ENCODE measurements at regions not wholly inside any gene's neighbourhood (a gene's known extent, or its start where the extent isn't known, plus 50 kb on each side); places are given as distances from the start of the nearest gene placed in this dataset.

DNA sequence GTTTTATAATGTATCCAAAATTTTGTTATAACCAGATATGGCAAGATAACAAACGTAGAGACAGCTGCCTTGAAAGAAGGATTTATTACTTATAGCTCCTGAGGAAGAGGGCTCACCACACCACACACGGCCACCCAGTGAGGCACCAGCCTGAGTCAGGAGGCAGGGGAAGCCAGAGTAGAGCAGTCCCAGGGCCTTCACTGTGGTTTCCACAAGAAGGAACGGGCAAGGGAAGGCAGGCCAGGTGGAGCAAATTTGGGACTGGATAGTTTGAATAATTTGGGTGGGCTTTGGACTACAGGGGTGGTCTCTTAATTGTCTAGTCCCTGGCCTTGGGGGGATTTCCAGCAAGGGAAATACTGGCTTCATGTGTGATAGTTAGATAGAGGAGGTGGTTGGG lies 72.5 kb downstream of the RRAGC start:
- no peak overlapping the region for H3K9ac ChIP-seq (ENCODE audit: low read length)
- no peaks in the 10 kb centered on the region for H3K79me2 ChIP-seq (ENCODE audit: insufficient read depth, low read length)
- H3K9me2 ChIP-seq (ENCODE audit: insufficient read depth): no peaks in the 10 kb centered on the region
- no peaks in the 10 kb centered on the region for H3K9me3 ChIP-seq (ENCODE audit: control insufficient read depth in 1 of 2, insufficient read depth in 1 of 2, low read depth in 1 of 2, low read length in 2 of 2)
- RAD21 ChIA-PET (ENCODE audit: low non-redundant PET in 1 of 2, low total read pairs in 2 of 2, uncharacterized antibody in 2 of 2, unreplicated experiment in 2 of 2): no interaction called here
- no peaks in the 10 kb centered on the region for H4K20me1 ChIP-seq (ENCODE audit: insufficient read depth)
- peaks cover 25 to 26% of the 10 kb centered on the region in 2 experiments for H3K4me1 ChIP-seq (ENCODE audit: control insufficient read depth in 1 of 2, insufficient read depth in 2 of 2, low read length in 2 of 2)
- no TSS peak for BruUV-seq (replicated peaks)
- H3K4me3 ChIP-seq (replicated peaks in 1 of 2; ENCODE audit: low read depth in 1 of 2, low read length in 2 of 2): no peak overlapping the region
- peaks cover 6% of the 10 kb centered on the region; the same call in 1 of the 2 replicates for H3K27me3 ChIP-seq (ENCODE audit: insufficient read depth, low read length)
- intact Hi-C loops (cut with micrococcal nuclease): no loop called here
- H3K4me2 ChIP-seq (ENCODE audit: low read length): peak overlapping the region; percentile 31; the same call in 1 of the 2 replicates
- CTCF ChIA-PET: no interaction called here
- POLR2A ChIA-PET: no interaction called here
- H3K27ac ChIP-seq (ENCODE audit: low read depth, low read length): no peak overlapping the region
- H3K36me3 ChIP-seq (ENCODE audit: control insufficient read depth in 1 of 2, insufficient read depth in 2 of 2, low read length in 2 of 2): no peaks in the 10 kb centered on the region
- DNase-seq (ENCODE audit: low read depth, low spot score) (no peak), ATAC-seq (0 out of 2 replicates have a peak, but pooled peaks have one; percentile 24)
- no peak overlapping the region for H2AFZ ChIP-seq (ENCODE audit: low read depth, low read length, poor library complexity, severe bottlenecking)
- TF ChIP-seq POLR2AphosphoS5 (IDR thresholded peaks at IDR 0.05; ENCODE audit: low read depth, low read length) (no peak), SIN3A (IDR thresholded peaks at IDR 0.05; ENCODE audit: low read depth) (no peak)

DNA sequence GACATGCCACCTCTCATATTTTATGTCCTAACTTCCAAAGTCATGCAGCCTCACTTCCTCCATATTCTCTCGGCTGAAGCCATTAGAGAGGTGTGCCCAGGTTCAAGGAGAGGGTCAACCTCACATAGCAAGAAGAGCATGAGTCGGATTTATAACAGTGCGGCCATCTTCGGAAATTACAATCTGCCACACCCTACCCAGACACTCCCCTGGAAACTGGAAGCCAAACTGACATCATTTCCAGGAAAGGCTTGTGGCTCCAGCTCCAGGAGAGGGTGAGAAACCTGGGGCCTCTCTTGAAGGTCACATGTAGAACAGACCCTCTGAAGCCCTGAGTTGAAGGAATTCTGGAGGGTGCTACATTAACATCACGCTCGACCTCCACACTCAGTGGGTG lies 73.5 kb downstream of the RRAGC start:
- H4K20me1 ChIP-seq (ENCODE audit: insufficient read depth): no peaks in the 10 kb centered on the region
- H3K27me3 ChIP-seq (ENCODE audit: insufficient read depth, low read length): peaks cover 4% of the 10 kb centered on the region; the same call in 1 of the 2 replicates
- no peak overlapping the region for H3K9ac ChIP-seq (ENCODE audit: low read length)
- ChIA-PET CTCF (no interaction called here), POLR2A (no interaction called here), RAD21 (ENCODE audit: low non-redundant PET in 1 of 2, low total read pairs in 2 of 2, uncharacterized antibody in 2 of 2, unreplicated experiment in 2 of 2) (no interaction called here)
- H3K36me3 ChIP-seq (ENCODE audit: control insufficient read depth in 1 of 2, insufficient read depth in 2 of 2, low read length in 2 of 2): no peaks in the 10 kb centered on the region
- H3K4me1 ChIP-seq (ENCODE audit: control insufficient read depth in 1 of 2, insufficient read depth in 2 of 2, low read length in 2 of 2): peaks cover 25 to 26% of the 10 kb centered on the region in 2 experiments
- no TSS peak for BruUV-seq (replicated peaks)
- no peaks in the 10 kb centered on the region for H3K79me2 ChIP-seq (ENCODE audit: insufficient read depth, low read length)
- TF ChIP-seq, protein P1, sequence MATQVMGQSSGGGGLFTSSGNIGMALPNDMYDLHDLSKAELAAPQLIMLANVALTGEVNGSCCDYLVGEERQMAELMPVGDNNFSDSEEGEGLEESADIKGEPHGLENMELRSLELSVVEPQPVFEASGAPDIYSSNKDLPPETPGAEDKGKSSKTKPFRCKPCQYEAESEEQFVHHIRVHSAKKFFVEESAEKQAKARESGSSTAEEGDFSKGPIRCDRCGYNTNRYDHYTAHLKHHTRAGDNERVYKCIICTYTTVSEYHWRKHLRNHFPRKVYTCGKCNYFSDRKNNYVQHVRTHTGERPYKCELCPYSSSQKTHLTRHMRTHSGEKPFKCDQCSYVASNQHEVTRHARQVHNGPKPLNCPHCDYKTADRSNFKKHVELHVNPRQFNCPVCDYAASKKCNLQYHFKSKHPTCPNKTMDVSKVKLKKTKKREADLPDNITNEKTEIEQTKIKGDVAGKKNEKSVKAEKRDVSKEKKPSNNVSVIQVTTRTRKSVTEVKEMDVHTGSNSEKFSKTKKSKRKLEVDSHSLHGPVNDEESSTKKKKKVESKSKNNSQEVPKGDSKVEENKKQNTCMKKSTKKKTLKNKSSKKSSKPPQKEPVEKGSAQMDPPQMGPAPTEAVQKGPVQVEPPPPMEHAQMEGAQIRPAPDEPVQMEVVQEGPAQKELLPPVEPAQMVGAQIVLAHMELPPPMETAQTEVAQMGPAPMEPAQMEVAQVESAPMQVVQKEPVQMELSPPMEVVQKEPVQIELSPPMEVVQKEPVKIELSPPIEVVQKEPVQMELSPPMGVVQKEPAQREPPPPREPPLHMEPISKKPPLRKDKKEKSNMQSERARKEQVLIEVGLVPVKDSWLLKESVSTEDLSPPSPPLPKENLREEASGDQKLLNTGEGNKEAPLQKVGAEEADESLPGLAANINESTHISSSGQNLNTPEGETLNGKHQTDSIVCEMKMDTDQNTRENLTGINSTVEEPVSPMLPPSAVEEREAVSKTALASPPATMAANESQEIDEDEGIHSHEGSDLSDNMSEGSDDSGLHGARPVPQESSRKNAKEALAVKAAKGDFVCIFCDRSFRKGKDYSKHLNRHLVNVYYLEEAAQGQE (IDR thresholded peaks at IDR 0.05; ENCODE audit: low read depth): no peak
- TF ChIP-seq POLR2A (IDR thresholded peaks at IDR 0.05; ENCODE audit: borderline replicate concordance, extremely low read depth, insufficient read depth, insufficient read length) (no peak), FOSL1 (IDR thresholded peaks at IDR 0.05; ENCODE audit: low read depth) (no peak), JUND (IDR thresholded peaks at IDR 0.05) (no peak), RAD21 (IDR thresholded peaks at IDR 0.05; ENCODE audit: low read depth) (no peak), EGR1 (IDR thresholded peaks at IDR 0.05; ENCODE audit: low read depth) (no peak), SRF (IDR thresholded peaks at IDR 0.05; ENCODE audit: low read depth) (no peak), EZH2phosphoT487 (IDR thresholded peaks at IDR 0.05; ENCODE audit: borderline replicate concordance) (no peak), POLR2AphosphoS5 (IDR thresholded peaks at IDR 0.05; ENCODE audit: low read depth, low read length) (no peak), EZH2 (IDR thresholded peaks at IDR 0.05) (no peak)
- TF ChIP-seq, protein P2, sequence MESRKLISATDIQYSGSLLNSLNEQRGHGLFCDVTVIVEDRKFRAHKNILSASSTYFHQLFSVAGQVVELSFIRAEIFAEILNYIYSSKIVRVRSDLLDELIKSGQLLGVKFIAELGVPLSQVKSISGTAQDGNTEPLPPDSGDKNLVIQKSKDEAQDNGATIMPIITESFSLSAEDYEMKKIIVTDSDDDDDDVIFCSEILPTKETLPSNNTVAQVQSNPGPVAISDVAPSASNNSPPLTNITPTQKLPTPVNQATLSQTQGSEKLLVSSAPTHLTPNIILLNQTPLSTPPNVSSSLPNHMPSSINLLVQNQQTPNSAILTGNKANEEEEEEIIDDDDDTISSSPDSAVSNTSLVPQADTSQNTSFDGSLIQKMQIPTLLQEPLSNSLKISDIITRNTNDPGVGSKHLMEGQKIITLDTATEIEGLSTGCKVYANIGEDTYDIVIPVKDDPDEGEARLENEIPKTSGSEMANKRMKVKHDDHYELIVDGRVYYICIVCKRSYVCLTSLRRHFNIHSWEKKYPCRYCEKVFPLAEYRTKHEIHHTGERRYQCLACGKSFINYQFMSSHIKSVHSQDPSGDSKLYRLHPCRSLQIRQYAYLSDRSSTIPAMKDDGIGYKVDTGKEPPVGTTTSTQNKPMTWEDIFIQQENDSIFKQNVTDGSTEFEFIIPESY (IDR thresholded peaks at IDR 0.05; ENCODE audit: extremely low read depth, insufficient replicate concordance, low read length): no peak
- H3K9me3 ChIP-seq (ENCODE audit: control insufficient read depth in 1 of 2, insufficient read depth in 1 of 2, low read depth in 1 of 2, low read length in 2 of 2): no peaks in the 10 kb centered on the region
- intact Hi-C loops (cut with micrococcal nuclease): no loop called here
- H3K27ac ChIP-seq (ENCODE audit: low read depth, low read length): no peak overlapping the region
- H3K4me2 ChIP-seq (ENCODE audit: low read length): peak overlapping the region; percentile 48
- H3K9me2 ChIP-seq (ENCODE audit: insufficient read depth): no peaks in the 10 kb centered on the region
- H3K4me3 ChIP-seq (replicated peaks in 1 of 2; ENCODE audit: low read depth in 1 of 2, low read length in 2 of 2): no peak overlapping the region
- DNase-seq (ENCODE audit: low read depth, low spot score) (peak; percentile 12), ATAC-seq (peak; percentile 47)
- H2AFZ ChIP-seq (ENCODE audit: low read depth, low read length, poor library complexity, severe bottlenecking): no peak overlapping the region
